GM12878 (cell line): ENCODE measurements at regions not wholly inside any gene's neighbourhood (a gene's known extent, or its start where the extent isn't known, plus 50 kb on each side); places are given as distances from the start of the nearest gene placed in this dataset.

Experiments used
- ATAC-seq: fragments of 200-7000 bp; cut with Tn5 transposase; 3 replicates; pipeline ENCODE4 v1.9.1; 2020; ENCODE audit warnings: mild to moderate bottlenecking, moderate library complexity
- BruUV-seq: library from RNA; stranded (reverse); fragments of 400-500 nt; replicated peaks from 2 replicates; lab custom pipeline; 2021; lab: Mats Ljungman, UMichigan
- CTCF ChIA-PET: fragments of 300-600 bp; sonication (Branson Sonifier 250); formaldehyde crosslinking; extraction: SDS; loops from one replicate; lab custom pipeline; 2021; ENCODE audit warnings: inconsistent platforms; lab: Yijun Ruan, JAX
- POLR2A ChIA-PET: fragments of 350-600 bp; formaldehyde crosslinking; extraction: SDS; loops from one replicate; lab custom pipeline; 2021; ENCODE audit warnings: inconsistent platforms; lab: Charles Lee
- RAD21 ChIA-PET: fragments of 300-600 bp; sonication (Branson Sonifier 250); formaldehyde crosslinking; loops from one replicate; lab custom pipeline; 2023; ENCODE audit warnings: antibody characterized with exemption; ENCODE audit not compliant: unreplicated experiment; lab: Charles Lee
- SMC1A ChIA-PET: fragments of 300-600 bp; sonication (Branson Sonifier 250); formaldehyde crosslinking; loops from one replicate; lab custom pipeline; 2023; ENCODE audit not compliant: unreplicated experiment, uncharacterized antibody; lab: Charles Lee
- DNase-seq: peaks from one replicate; pipeline ENCODE4 v3.0.0-alpha.2; 2011; ENCODE audit warnings: low read depth, low spot score
- FAIRE-seq: peaks from 3 replicates; lab custom pipeline; 2011; peaks lifted over from hg19 to GRCh38; lab: Jason Lieb, UNC
- H2AFZ ChIP-seq: 2 replicates; pipeline ENCODE4 v1.6.0; 2011; ENCODE audit warnings: low read depth, low read length, control low read depth; ENCODE audit not compliant: control insufficient read depth
- H3K27ac ChIP-seq: 2 replicates; pipeline ENCODE4 v1.5.1; 2011; ENCODE audit warnings: control low read depth; ENCODE audit not compliant: control insufficient read depth, insufficient read depth
- H3K27me3 ChIP-seq, 2 experiments: replicated peaks in 1 of 2; 2 replicates each; pipeline versions ENCODE4 v1.6.0 to v1.6.1; 2011; ENCODE audit warnings: low read length in 1 of 2; ENCODE audit not compliant: control insufficient read depth in 2 of 2, insufficient read depth in 2 of 2
- H3K36me3 ChIP-seq, 2 experiments: 2 replicates each; pipeline ENCODE4 v1.5.1; 2011; ENCODE audit warnings: low read length in 1 of 2; ENCODE audit not compliant: control insufficient read depth in 2 of 2, insufficient read depth in 2 of 2
- H3K4me1 ChIP-seq: 2 replicates; pipeline ENCODE4 v1.6.1; 2011; ENCODE audit warnings: mild to moderate bottlenecking, low read length, moderate library complexity, mixed read lengths; ENCODE audit not compliant: control insufficient read depth, insufficient read depth
- H3K4me2 ChIP-seq: 2 replicates; pipeline ENCODE4 v1.6.0; 2011; ENCODE audit warnings: control low read depth; ENCODE audit not compliant: control insufficient read depth, insufficient read depth
- H3K4me3 ChIP-seq: fragments of 200-600 bp; sonication (generic); 2 replicates; pipeline ENCODE4 v1.5.1; 2016
- H3K79me2 ChIP-seq: 2 replicates; pipeline ENCODE4 v1.6.0; 2011; ENCODE audit warnings: low read length; ENCODE audit not compliant: control insufficient read depth, insufficient read depth
- H3K9ac ChIP-seq: 2 replicates; pipeline ENCODE4 v1.8.0; 2011; ENCODE audit warnings: low read length, control low read depth, mixed read lengths; ENCODE audit not compliant: control insufficient read depth, insufficient read depth
- H3K9me3 ChIP-seq: replicated peaks from 3 replicates; pipeline ENCODE4 v1.5.1; 2011; ENCODE audit warnings: mild to moderate bottlenecking, low read length; ENCODE audit not compliant: control insufficient read depth, insufficient read depth
- H4K20me1 ChIP-seq: 2 replicates; pipeline ENCODE4 v1.6.0; 2011; ENCODE audit not compliant: control insufficient read depth, insufficient read depth
- CHD2 ChIP-seq: IDR thresholded peaks from 2 replicates; pipeline ENCODE4 v1.6.1; 2011; ENCODE audit warnings: low read depth, low read length, improper control_type of control experiment, borderline replicate concordance
- MTA3 ChIP-seq: IDR thresholded peaks from 2 replicates; pipeline ENCODE4 v1.6.1; 2012; ENCODE audit warnings: low read length, inconsistent platforms, borderline replicate concordance
- NFIC ChIP-seq: IDR thresholded peaks from 2 replicates; pipeline ENCODE4 v1.6.1; 2012; ENCODE audit warnings: low read depth, mild to moderate bottlenecking, inconsistent platforms, low read length, moderate library complexity
- SMAD1 ChIP-seq: fragments of 450-650 bp; IDR thresholded peaks from 2 replicates; pipeline ENCODE4 v1.6.1; 2018; ENCODE audit warnings: mild to moderate bottlenecking, low read depth; ENCODE audit not compliant: partially characterized antibody
- STAT1 ChIP-seq: fragments of 450-650 bp; conservative IDR thresholded peaks from 2 replicates; pipeline ENCODE4 v1.6.1; 2014; ENCODE audit warnings: antibody characterized with exemption, mild to moderate bottlenecking
- TARDBP ChIP-seq: IDR thresholded peaks from 2 replicates; pipeline ENCODE4 v1.6.1; 2016; ENCODE audit warnings: borderline replicate concordance
- WGBS: methylation state at CpG from one replicate; pipeline ENCODE4 v1.1.6; 2016; ENCODE audit warnings: low lambda C conversion rate; ENCODE audit not compliant: insufficient replicate concordance, insufficient coverage; ENCODE audit errors: missing lambda C conversion rate; 5-methylcytosine and 5-hydroxymethylcytosine counted together
- in situ Hi-C: fragments of 300-500 bp; cut with MboI; formaldehyde crosslinking; loops from 9 replicates; pipeline ENCODE4 v1.14.3; 2018; ENCODE audit warnings: mixed read lengths
- intact Hi-C: fragments of 100-400 bp; cut with micrococcal nuclease; formaldehyde crosslinking; loops from one replicate; pipeline ENCODE4 v1.14.2; 2022; ENCODE audit not compliant: unreplicated experiment
- TF ChIP-seq, protein P1 (sequence below): IDR thresholded peaks from 2 replicates; pipeline ENCODE4 v1.6.1; 2012; ENCODE audit warnings: low read depth, low read length, improper control_type of control experiment
- TF ChIP-seq, protein P2 (sequence below): fragments of 450-650 bp; IDR thresholded peaks from 2 replicates; pipeline ENCODE4 v1.6.1; 2017; ENCODE audit warnings: low read depth, mild to moderate bottlenecking, moderate library complexity
- TF ChIP-seq, protein P3 (sequence below): fragments of 150-350 bp; IDR thresholded peaks from 2 replicates; pipeline ENCODE4 v1.6.1; 2014; ENCODE audit warnings: mild to moderate bottlenecking, low read depth, low read length

DNA sequence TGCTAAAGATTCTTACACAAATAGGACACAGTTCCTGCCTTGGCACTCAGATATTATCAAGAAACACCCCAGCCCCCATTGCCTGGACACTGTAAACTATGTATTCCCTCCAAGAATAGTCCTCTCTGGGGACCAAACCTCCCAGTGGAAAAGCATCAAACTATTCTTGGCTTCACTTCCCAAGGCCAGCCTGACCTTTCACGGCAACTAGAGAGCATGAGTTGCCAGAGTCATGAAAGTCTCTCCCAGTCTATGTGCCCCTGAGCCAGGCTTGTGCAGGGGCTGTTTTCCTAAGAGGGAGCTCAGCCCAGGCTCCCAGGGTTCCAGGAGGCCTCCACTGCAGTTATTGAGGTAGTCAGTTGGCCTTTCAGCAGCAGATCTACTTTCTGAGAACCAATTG lies 251.9 kb upstream of the TGFBR2 start:
- Histone ChIP-seq H3K9me3 (no peaks in the 10 kb centered on the region), H4K20me1 (no peaks in the 10 kb centered on the region), H2AFZ (no peak overlapping the region), H3K79me2 (no peaks in the 10 kb centered on the region), H3K4me1 (no peaks in the 10 kb centered on the region), H3K36me3 (no peaks in the 10 kb centered on the region), H3K27me3 (no peaks in the 10 kb centered on the region; a peak in 2 of 4 replicates), H3K27ac (no peak overlapping the region), H3K4me3 (no peak overlapping the region), H3K4me2 (no peak overlapping the region), H3K9ac (no peak overlapping the region)
- DNase-seq, result no peak
- no TSS peak for BruUV-seq
- ChIA-PET POLR2A (no interaction called here), SMC1A (no interaction called here), RAD21 (no interaction called here), CTCF (no interaction called here)
- TF ChIP-seq MTA3 (no peak), TARDBP (no peak), CHD2 (no peak), SMAD1 (no peak), STAT1 (no peak), NFIC (no peak)
- TF ChIP-seq, protein P1, sequence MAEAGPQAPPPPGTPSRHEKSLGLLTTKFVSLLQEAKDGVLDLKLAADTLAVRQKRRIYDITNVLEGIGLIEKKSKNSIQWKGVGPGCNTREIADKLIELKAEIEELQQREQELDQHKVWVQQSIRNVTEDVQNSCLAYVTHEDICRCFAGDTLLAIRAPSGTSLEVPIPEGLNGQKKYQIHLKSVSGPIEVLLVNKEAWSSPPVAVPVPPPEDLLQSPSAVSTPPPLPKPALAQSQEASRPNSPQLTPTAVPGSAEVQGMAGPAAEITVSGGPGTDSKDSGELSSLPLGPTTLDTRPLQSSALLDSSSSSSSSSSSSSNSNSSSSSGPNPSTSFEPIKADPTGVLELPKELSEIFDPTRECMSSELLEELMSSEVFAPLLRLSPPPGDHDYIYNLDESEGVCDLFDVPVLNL, result no peak
- TF ChIP-seq, protein P2, sequence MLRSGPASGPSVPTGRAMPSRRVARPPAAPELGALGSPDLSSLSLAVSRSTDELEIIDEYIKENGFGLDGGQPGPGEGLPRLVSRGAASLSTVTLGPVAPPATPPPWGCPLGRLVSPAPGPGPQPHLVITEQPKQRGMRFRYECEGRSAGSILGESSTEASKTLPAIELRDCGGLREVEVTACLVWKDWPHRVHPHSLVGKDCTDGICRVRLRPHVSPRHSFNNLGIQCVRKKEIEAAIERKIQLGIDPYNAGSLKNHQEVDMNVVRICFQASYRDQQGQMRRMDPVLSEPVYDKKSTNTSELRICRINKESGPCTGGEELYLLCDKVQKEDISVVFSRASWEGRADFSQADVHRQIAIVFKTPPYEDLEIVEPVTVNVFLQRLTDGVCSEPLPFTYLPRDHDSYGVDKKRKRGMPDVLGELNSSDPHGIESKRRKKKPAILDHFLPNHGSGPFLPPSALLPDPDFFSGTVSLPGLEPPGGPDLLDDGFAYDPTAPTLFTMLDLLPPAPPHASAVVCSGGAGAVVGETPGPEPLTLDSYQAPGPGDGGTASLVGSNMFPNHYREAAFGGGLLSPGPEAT, result no peak
- TF ChIP-seq, protein P3, sequence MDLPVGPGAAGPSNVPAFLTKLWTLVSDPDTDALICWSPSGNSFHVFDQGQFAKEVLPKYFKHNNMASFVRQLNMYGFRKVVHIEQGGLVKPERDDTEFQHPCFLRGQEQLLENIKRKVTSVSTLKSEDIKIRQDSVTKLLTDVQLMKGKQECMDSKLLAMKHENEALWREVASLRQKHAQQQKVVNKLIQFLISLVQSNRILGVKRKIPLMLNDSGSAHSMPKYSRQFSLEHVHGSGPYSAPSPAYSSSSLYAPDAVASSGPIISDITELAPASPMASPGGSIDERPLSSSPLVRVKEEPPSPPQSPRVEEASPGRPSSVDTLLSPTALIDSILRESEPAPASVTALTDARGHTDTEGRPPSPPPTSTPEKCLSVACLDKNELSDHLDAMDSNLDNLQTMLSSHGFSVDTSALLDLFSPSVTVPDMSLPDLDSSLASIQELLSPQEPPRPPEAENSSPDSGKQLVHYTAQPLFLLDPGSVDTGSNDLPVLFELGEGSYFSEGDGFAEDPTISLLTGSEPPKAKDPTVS, result no peak
- no peak for ATAC-seq
- intact Hi-C loops, result no loop called here
- 0% methylated on average over 1 of the region's 1 CpG for WGBS
- no peak for FAIRE-seq
- in situ Hi-C loops, result no loop called here
